ENCODE measurements at regions not wholly inside any gene's neighbourhood (a gene's known extent, or its start where the extent isn't known, plus 50 kb on each side); places are given as distances from the start of the nearest gene placed in this dataset.
"Not testable (repeated sequence)": the region's sequence is repeated elsewhere in the genome, so short reads cannot be mapped to it uniquely, and the experiment has no call there.

- TF ChIP-seq EP300 (IDR thresholded peaks at IDR 0.05; ENCODE audit: low read depth); POLR2A (IDR thresholded peaks at IDR 0.05): not testable (repeated sequence)
These were observed 98.0 kb downstream of the DAD1 start for GRCh38 chr14:22491053-22491452.
